Caco-2 (cell line): ENCODE measurements at regions not wholly inside any gene's neighbourhood (a gene's known extent, or its start where the extent isn't known, plus 50 kb on each side); places are given as distances from the start of the nearest gene placed in this dataset.

Experiments
- BruUV-seq: library from RNA; stranded (reverse); fragments of 400-500 nt; replicated peaks from 2 replicates; lab custom pipeline; 2021; lab: Mats Ljungman, UMichigan
- CTCF ChIA-PET: fragments of 300-600 bp; sonication (Branson Sonifier 250); formaldehyde crosslinking; loops from one replicate; lab custom pipeline; 2022; ENCODE audit warnings: antibody characterized with exemption; lab: Charles Lee
- POLR2A ChIA-PET: fragments of 300-600 bp; sonication (Branson Sonifier 250); formaldehyde crosslinking; loops from one replicate; lab custom pipeline; 2022; ENCODE audit warnings: antibody characterized with exemption; lab: Charles Lee
- DNase-seq, 2 experiments: peaks; one replicate each; pipeline versions ENCODE4 v3.0.0 to v3.0.0-alpha.2; 2020 to 2022
- H3K27me3 ChIP-seq: replicated peaks from 2 replicates; pipeline ENCODE4 v1.6.0; 2011; ENCODE audit warnings: low read length; ENCODE audit not compliant: control insufficient read depth, insufficient read depth
- H3K36me3 ChIP-seq: 2 replicates; pipeline ENCODE4 v1.5.1; 2011; ENCODE audit warnings: low read length; ENCODE audit not compliant: control insufficient read depth, insufficient read depth
- H3K4me1 ChIP-seq: fragments of 250-450 bp; sonication (Bioruptor Pico); 2 replicates; pipeline ENCODE4 v1.5.1; 2020; ENCODE audit warnings: mild to moderate bottlenecking
- H3K4me3 ChIP-seq: 2 replicates; pipeline ENCODE4 v1.5.1; 2011; ENCODE audit warnings: low read depth, mild to moderate bottlenecking, control low read depth, low read length
- H3K9me3 ChIP-seq: fragments of 250-450 bp; sonication (Bioruptor Pico); 2 replicates; pipeline ENCODE4 v1.5.1; 2020; ENCODE audit warnings: mild to moderate bottlenecking, moderate library complexity
- H3K27ac Mint-ChIP-seq: one replicate; pipeline ENCODE4 v1.8.0; 2022; ENCODE audit warnings: mixed read lengths; ENCODE audit not compliant: unreplicated experiment
- H3K27me3 Mint-ChIP-seq: one replicate; pipeline ENCODE4 v1.8.0; 2022; ENCODE audit warnings: mixed read lengths; ENCODE audit not compliant: insufficient read depth, unreplicated experiment
- H3K36me3 Mint-ChIP-seq: one replicate; pipeline ENCODE4 v1.8.0; 2022; ENCODE audit warnings: mild to moderate bottlenecking, mixed read lengths; ENCODE audit not compliant: insufficient read depth, unreplicated experiment
- H3K4me1 Mint-ChIP-seq: one replicate; pipeline ENCODE4 v1.8.0; 2022; ENCODE audit warnings: low read depth, mixed read lengths; ENCODE audit not compliant: unreplicated experiment
- H3K4me3 Mint-ChIP-seq: one replicate; pipeline ENCODE4 v1.8.0; 2022; ENCODE audit warnings: mild to moderate bottlenecking, moderate library complexity, mixed read lengths; ENCODE audit not compliant: unreplicated experiment
- H3K9me3 Mint-ChIP-seq: one replicate; pipeline ENCODE4 v1.8.0; 2022; ENCODE audit warnings: mixed read lengths; ENCODE audit not compliant: unreplicated experiment
- intact Hi-C: fragments of 100-400 bp; cut with micrococcal nuclease; formaldehyde crosslinking; loops from one replicate; pipeline ENCODE4 v1.10.0; 2022; ENCODE audit not compliant: unreplicated experiment
- TF ChIP-seq, protein P1 (sequence below), 2 experiments: fragments of 200-600 bp in 1 of 2; IDR thresholded peaks; 1 replicate in 1 of 2; 2 replicates in 1 of 2; pipeline versions ENCODE4 v1.5.1 to v1.8.0; 2011 to 2022; ENCODE audit warnings: antibody characterized with exemption in 1 of 2, control low read depth in 1 of 2, inconsistent platforms in 1 of 2, low read depth in 1 of 2, low read length in 1 of 2, mild to moderate bottlenecking in 1 of 2, moderate library complexity in 1 of 2; ENCODE audit not compliant: insufficient read depth in 1 of 2, severe bottlenecking in 1 of 2, unreplicated experiment in 1 of 2

- H3K4me3 Mint-ChIP-seq = no peak overlapping the region
- TF ChIP-seq, protein P1, sequence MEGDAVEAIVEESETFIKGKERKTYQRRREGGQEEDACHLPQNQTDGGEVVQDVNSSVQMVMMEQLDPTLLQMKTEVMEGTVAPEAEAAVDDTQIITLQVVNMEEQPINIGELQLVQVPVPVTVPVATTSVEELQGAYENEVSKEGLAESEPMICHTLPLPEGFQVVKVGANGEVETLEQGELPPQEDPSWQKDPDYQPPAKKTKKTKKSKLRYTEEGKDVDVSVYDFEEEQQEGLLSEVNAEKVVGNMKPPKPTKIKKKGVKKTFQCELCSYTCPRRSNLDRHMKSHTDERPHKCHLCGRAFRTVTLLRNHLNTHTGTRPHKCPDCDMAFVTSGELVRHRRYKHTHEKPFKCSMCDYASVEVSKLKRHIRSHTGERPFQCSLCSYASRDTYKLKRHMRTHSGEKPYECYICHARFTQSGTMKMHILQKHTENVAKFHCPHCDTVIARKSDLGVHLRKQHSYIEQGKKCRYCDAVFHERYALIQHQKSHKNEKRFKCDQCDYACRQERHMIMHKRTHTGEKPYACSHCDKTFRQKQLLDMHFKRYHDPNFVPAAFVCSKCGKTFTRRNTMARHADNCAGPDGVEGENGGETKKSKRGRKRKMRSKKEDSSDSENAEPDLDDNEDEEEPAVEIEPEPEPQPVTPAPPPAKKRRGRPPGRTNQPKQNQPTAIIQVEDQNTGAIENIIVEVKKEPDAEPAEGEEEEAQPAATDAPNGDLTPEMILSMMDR (IDR thresholded peaks at IDR 0.05; ENCODE audit: insufficient read depth in 1 of 2, low read depth in 1 of 2, low read length in 1 of 2, severe bottlenecking in 1 of 2, unreplicated experiment in 1 of 2) = no peak
- Histone ChIP-seq H3K4me1 (peaks cover 6% of the 10 kb centered on the region), H3K36me3 (no peaks in the 10 kb centered on the region), H3K9me3 (peaks cover 5% of the 10 kb centered on the region), H3K27me3 (no peaks in the 10 kb centered on the region), H3K4me3 (no peak overlapping the region)
- no peaks in the 10 kb centered on the region for H3K36me3 Mint-ChIP-seq
- no peaks in the 10 kb centered on the region for H3K4me1 Mint-ChIP-seq
- no peaks in the 10 kb centered on the region for H3K27me3 Mint-ChIP-seq
- CTCF ChIA-PET = no interaction called here
- no peaks in the 10 kb centered on the region for H3K9me3 Mint-ChIP-seq
- no peak overlapping the region for H3K27ac Mint-ChIP-seq
- BruUV-seq = no TSS peak
- POLR2A ChIA-PET = no interaction called here
- intact Hi-C loops = no loop called here
- peak; percentile 0 to 12 for DNase-seq
Observed at GRCh38 chr16:85413691-85414663, 199.1 kb upstream of the GSE1 start.

DNA sequence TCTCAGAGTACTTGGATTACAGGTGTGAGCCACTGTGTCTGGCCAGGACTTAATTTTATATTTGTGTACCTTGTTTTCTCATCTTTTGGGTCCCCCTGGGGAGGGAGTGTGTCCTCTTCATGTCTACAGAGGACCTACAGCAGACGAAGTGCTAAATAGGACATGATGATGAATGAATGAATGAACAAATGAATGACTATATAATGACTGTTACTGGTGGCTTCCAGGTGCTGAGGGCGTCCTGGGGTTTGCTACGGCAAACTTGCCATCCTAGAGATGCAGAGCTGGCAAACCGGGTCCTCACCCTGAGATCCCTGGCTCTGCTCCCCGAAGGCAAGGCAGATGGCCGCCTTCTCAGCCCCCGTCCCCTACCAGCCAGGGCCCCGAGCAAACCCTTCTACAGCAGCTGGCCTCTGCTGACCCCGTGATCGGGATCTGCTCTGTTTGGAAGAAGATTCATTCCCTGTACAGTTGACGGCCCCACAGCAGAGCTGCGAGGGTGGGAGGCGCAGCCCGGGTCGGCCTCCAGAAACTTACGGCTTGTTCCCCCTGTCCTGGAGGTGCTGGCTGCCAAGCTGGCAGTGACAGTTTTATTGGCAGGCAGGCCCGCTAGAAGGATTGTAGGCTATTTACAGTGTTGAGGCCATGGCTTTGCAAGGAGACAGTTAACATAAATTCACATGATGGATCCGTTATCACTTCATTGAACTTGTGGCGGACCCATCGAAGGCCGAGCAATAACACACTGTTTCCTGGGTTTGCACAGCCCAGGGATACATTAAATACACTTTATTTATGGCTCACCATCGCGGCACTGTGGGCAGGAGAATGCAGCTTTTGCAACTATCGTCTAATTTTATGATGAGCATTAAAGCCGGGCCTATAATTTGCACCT is 197.7 kb upstream of the GSE1 start:
- intact Hi-C loops = no loop called here
- no peaks in the 10 kb centered on the region for H3K4me1 Mint-ChIP-seq
- Histone ChIP-seq H3K9me3 (peaks cover 5% of the 10 kb centered on the region), H3K27me3 (no peaks in the 10 kb centered on the region), H3K4me1 (peaks cover 6% of the 10 kb centered on the region), H3K36me3 (no peaks in the 10 kb centered on the region; the same call in 1 of the 2 replicates), H3K4me3 (no peak overlapping the region)
- no peaks in the 10 kb centered on the region for H3K36me3 Mint-ChIP-seq
- no TSS peak for BruUV-seq
- no peaks in the 10 kb centered on the region for H3K9me3 Mint-ChIP-seq
- TF ChIP-seq, protein P1 (IDR thresholded peaks at IDR 0.05; ENCODE audit: insufficient read depth in 1 of 2, low read depth in 1 of 2, low read length in 1 of 2, severe bottlenecking in 1 of 2, unreplicated experiment in 1 of 2) = no peak
- peak; percentile 2 to 26 for DNase-seq
- no peaks in the 10 kb centered on the region for H3K27me3 Mint-ChIP-seq
- no peak overlapping the region for H3K27ac Mint-ChIP-seq
- CTCF ChIA-PET = interaction anchor here (0.5 to 1.4 kb wide), 41 partner anchors 9 to 676 kb away, joined by 3 to 20 read pairs (median 4); partner anchors contain the start of gene GSE1
- POLR2A ChIA-PET = no interaction called here
- no peak overlapping the region for H3K4me3 Mint-ChIP-seq
